ENCODE measurements at regions not wholly inside any gene's neighbourhood (a gene's known extent, or its start where the extent isn't known, plus 50 kb on each side); places are given as distances from the start of the nearest gene placed in this dataset.

- Histone ChIP-seq H3K9me3 (replicated peaks; ENCODE audit: control insufficient read depth, insufficient read depth, low read length) (no peaks in the 10 kb centered on the region), H3K4me3 (no peak overlapping the region), H3K27me3 (replicated peaks in 1 of 2; ENCODE audit: control insufficient read depth in 2 of 2, insufficient read depth in 2 of 2, low read length in 1 of 2) (peaks cover 0 to 5% of the 10 kb centered on the region in 2 experiments; a peak in 1 of 4 replicates), H3K9ac (ENCODE audit: control insufficient read depth, insufficient read depth, low read length) (no peak overlapping the region), H3K4me1 (ENCODE audit: control insufficient read depth, insufficient read depth, low read length) (no peaks in the 10 kb centered on the region), H3K27ac (ENCODE audit: control insufficient read depth, insufficient read depth) (no peak overlapping the region), H4K20me1 (ENCODE audit: control insufficient read depth, insufficient read depth) (no peaks in the 10 kb centered on the region), H3K79me2 (ENCODE audit: control insufficient read depth, insufficient read depth, low read length) (no peaks in the 10 kb centered on the region), H3K4me2 (ENCODE audit: control insufficient read depth, insufficient read depth) (no peak overlapping the region), H2AFZ (ENCODE audit: control insufficient read depth, low read depth, low read length) (no peak overlapping the region), H3K36me3 (ENCODE audit: control insufficient read depth in 2 of 2, insufficient read depth in 2 of 2, low read length in 1 of 2) (no peaks in the 10 kb centered on the region)
- RAD21 ChIA-PET (ENCODE audit: unreplicated experiment): no interaction called here
- BruUV-seq (replicated peaks): no TSS peak
- intact Hi-C loops (cut with micrococcal nuclease; ENCODE audit: unreplicated experiment) (no loop called here), in situ Hi-C loops (cut with MboI) (no loop called here)
- SMC1A ChIA-PET (ENCODE audit: uncharacterized antibody, unreplicated experiment): interaction anchor here (0.7 to 1.7 kb wide), 2 partner anchors 10 to 20 kb away, joined by 3 to 4 read pairs; no protein-coding TSS in a partner anchor
- no peak for ATAC-seq
- POLR2A ChIA-PET: interaction anchor here (1.0 kb wide), 1 partner anchor 10 kb away, joined by 3 read pairs; no protein-coding TSS in a partner anchor
- no peak for DNase-seq (ENCODE audit: low read depth, low spot score)
- CTCF ChIA-PET: interaction anchor here (1.1 to 1.2 kb wide), 2 partner anchors 27 to 146 kb away, joined by 3 to 4 read pairs; no protein-coding TSS in a partner anchor
- 20% methylated on average over 4 of the region's 4 CpGs for WGBS (ENCODE audit: insufficient coverage, insufficient replicate concordance, low lambda C conversion rate, missing lambda C conversion rate)
- no peak for FAIRE-seq
- TF ChIP-seq SUPT20H (IDR thresholded peaks at IDR 0.05; ENCODE audit: borderline replicate concordance, control insufficient read depth, low read depth, low read length) (no peak), BCLAF1 (IDR thresholded peaks at IDR 0.05) (no peak), BMI1 (IDR thresholded peaks at IDR 0.05; ENCODE audit: borderline replicate concordance) (no peak), JUND (IDR thresholded peaks at IDR 0.05; ENCODE audit: low read depth, low read length) (no peak), TARDBP (IDR thresholded peaks at IDR 0.05; ENCODE audit: borderline replicate concordance) (no peak), IKZF2 (IDR thresholded peaks at IDR 0.05) (no peak), NFYA (IDR thresholded peaks at IDR 0.05; ENCODE audit: borderline replicate concordance, low read depth, low read length) (no peak), IKZF1 (conservative IDR thresholded peaks at IDR 0.05) (no peak), HCFC1 (IDR thresholded peaks at IDR 0.05; ENCODE audit: low read length) (no peak), YY1 (IDR thresholded peaks at IDR 0.05; ENCODE audit: low read depth, low read length) (no peak), SPI1 (IDR thresholded peaks at IDR 0.05; ENCODE audit: borderline replicate concordance, insufficient read depth, low read depth, low read length) (no peak), FOXK2 (IDR thresholded peaks at IDR 0.05) (no peak), HDGF (IDR thresholded peaks at IDR 0.05) (no peak)
- TF ChIP-seq, protein P1, sequence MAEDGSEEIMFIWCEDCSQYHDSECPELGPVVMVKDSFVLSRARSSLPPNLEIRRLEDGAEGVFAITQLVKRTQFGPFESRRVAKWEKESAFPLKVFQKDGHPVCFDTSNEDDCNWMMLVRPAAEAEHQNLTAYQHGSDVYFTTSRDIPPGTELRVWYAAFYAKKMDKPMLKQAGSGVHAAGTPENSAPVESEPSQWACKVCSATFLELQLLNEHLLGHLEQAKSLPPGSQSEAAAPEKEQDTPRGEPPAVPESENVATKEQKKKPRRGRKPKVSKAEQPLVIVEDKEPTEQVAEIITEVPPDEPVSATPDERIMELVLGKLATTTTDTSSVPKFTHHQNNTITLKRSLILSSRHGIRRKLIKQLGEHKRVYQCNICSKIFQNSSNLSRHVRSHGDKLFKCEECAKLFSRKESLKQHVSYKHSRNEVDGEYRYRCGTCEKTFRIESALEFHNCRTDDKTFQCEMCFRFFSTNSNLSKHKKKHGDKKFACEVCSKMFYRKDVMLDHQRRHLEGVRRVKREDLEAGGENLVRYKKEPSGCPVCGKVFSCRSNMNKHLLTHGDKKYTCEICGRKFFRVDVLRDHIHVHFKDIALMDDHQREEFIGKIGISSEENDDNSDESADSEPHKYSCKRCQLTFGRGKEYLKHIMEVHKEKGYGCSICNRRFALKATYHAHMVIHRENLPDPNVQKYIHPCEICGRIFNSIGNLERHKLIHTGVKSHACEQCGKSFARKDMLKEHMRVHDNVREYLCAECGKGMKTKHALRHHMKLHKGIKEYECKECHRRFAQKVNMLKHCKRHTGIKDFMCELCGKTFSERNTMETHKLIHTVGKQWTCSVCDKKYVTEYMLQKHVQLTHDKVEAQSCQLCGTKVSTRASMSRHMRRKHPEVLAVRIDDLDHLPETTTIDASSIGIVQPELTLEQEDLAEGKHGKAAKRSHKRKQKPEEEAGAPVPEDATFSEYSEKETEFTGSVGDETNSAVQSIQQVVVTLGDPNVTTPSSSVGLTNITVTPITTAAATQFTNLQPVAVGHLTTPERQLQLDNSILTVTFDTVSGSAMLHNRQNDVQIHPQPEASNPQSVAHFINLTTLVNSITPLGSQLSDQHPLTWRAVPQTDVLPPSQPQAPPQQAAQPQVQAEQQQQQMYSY (CRISPR knock-in tag; IDR thresholded peaks at IDR 0.05): no peak
- TF ChIP-seq, protein P2, sequence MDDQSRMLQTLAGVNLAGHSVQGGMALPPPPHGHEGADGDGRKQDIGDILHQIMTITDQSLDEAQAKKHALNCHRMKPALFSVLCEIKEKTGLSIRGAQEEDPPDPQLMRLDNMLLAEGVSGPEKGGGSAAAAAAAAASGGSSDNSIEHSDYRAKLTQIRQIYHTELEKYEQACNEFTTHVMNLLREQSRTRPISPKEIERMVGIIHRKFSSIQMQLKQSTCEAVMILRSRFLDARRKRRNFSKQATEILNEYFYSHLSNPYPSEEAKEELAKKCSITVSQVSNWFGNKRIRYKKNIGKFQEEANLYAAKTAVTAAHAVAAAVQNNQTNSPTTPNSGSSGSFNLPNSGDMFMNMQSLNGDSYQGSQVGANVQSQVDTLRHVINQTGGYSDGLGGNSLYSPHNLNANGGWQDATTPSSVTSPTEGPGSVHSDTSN (IDR thresholded peaks at IDR 0.05; ENCODE audit: insufficient replicate concordance, low read depth, low read length): no peak
- TF ChIP-seq, protein P3, sequence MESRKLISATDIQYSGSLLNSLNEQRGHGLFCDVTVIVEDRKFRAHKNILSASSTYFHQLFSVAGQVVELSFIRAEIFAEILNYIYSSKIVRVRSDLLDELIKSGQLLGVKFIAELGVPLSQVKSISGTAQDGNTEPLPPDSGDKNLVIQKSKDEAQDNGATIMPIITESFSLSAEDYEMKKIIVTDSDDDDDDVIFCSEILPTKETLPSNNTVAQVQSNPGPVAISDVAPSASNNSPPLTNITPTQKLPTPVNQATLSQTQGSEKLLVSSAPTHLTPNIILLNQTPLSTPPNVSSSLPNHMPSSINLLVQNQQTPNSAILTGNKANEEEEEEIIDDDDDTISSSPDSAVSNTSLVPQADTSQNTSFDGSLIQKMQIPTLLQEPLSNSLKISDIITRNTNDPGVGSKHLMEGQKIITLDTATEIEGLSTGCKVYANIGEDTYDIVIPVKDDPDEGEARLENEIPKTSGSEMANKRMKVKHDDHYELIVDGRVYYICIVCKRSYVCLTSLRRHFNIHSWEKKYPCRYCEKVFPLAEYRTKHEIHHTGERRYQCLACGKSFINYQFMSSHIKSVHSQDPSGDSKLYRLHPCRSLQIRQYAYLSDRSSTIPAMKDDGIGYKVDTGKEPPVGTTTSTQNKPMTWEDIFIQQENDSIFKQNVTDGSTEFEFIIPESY (IDR thresholded peaks at IDR 0.05): no peak
Observed at GRCh38 chr2:215770668-215771067, 242.7 kb downstream of the MREG start.
